Gastrocnemius medialis (tissue), 4 donors: ENCODE measurements at regions not wholly inside any gene's neighbourhood (a gene's known extent, or its start where the extent isn't known, plus 50 kb on each side); places are given as distances from the start of the nearest gene placed in this dataset.

ENCODE experiments used
- ATAC-seq, 2 donors: fragments of 150-250 bp; one replicate each; pipeline ENCODE4 v1.9.1; 2016
- DNase-seq, 2 donors: peaks; one replicate each; pipeline ENCODE4 v3.0.0-alpha.2; 2019
- H3K27ac ChIP-seq, 4 donors: fragments of 200-600 bp; sonication (generic); 1 replicate in 1 of 4; 2 replicates in 3 of 4; pipeline ENCODE4 v1.5.1; 2016 to 2018; ENCODE audit warnings: mild to moderate bottlenecking in 2 of 4, moderate library complexity in 1 of 4
- H3K27me3 ChIP-seq, 3 donors: fragments of 200-600 bp; sonication (generic) in 2 of 3; 1 replicate in 1 of 3; 2 replicates in 2 of 3; pipeline versions ENCODE4 v1.5.1 to v1.6.0; 2016 to 2019; ENCODE audit warnings: mild to moderate bottlenecking in 1 of 3, moderate library complexity in 1 of 3
- H3K36me3 ChIP-seq, 2 donors: fragments of 200-600 bp; sonication (generic) in 1 of 2; one replicate each; pipeline ENCODE4 v1.5.1; 2017 to 2018
- H3K4me1 ChIP-seq, 2 donors: fragments of 200-600 bp; sonication (generic) in 1 of 2; one replicate each; pipeline ENCODE4 v1.5.1; 2016 to 2017; ENCODE audit warnings: mild to moderate bottlenecking in 2 of 2
- H3K4me3 ChIP-seq, 4 donors: fragments of 200-600 bp; sonication (generic) in 3 of 4; 1 replicate in 1 of 4; 2 replicates in 3 of 4; pipeline ENCODE4 v1.5.1; 2016 to 2019; ENCODE audit warnings: mild to moderate bottlenecking in 2 of 4
- H3K9me3 ChIP-seq, 3 donors: fragments of 200-600 bp; sonication (generic) in 2 of 3; 1 replicate in 1 of 3; 2 replicates in 2 of 3; pipeline ENCODE4 v1.5.1; 2016 to 2019
- CTCF ChIP-seq, 5 experiments: fragments of 450-650 bp in 3 of 5; fragments of 200-600 bp in 2 of 5; sonication (generic) in 2 of 5; IDR thresholded peaks in 4 of 5; conservative IDR thresholded peaks in 1 of 5; 1 replicate in 4 of 5; 2 replicates in 1 of 5; pipeline ENCODE4 v1.5.1; 2016 to 2019; ENCODE audit warnings: antibody characterized with exemption in 5 of 5, mild to moderate bottlenecking in 3 of 5, moderate library complexity in 3 of 5
- POLR2A ChIP-seq, 2 donors: fragments of 450-650 bp; IDR thresholded peaks; one replicate each; pipeline ENCODE4 v1.6.1; 2017; ENCODE audit warnings: antibody characterized with exemption in 2 of 2, mild to moderate bottlenecking in 2 of 2, moderate library complexity in 2 of 2
- in situ Hi-C, 4 donors: fragments of 200-750 bp; cut with MboI; loops; one replicate each; pipeline versions ENCODE4 v1.15.0 to v1.8.0; 2017; ENCODE audit warnings: low sequenced_read_pairs in 4 of 4
- intact Hi-C: fragments of 100-400 bp; cut with DNase I; formaldehyde crosslinking; loops from one replicate; pipeline ENCODE4 v1.15.1; 2023; ENCODE audit warnings: low total_unique reads

DNA sequence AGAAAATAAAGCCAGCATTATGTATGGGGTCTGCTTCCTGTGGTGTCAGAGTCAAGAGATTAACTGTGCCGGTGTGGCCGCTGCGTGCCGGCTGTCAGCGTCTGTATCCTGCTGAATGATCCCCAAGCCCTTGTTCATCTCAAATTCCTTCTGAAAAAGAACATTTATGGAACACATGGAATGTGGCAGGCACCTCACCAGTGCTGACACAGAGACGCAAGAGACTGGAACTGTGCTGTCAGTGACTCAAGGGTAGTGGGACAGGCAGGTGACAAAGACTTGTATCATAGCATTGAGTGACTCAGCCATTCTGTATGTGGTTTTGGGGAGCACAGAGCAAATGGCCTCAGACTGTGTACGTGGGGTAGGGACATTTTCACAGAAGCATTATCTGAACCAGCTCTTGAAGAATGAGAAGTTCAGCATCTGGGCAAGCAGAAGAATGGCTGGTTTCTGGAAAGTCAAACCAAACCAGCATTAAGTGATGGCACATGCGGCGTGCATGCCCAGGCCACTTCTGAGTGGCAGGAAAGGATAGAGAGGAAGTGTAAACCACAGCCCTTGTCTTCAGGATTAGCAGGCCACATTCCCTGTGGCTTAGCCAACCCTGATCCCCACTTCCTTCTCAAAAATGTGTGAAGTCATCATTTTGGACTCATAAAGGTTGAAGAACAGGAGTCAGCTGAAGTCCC, 54.0 kb upstream of the IRS2 start:
- Histone ChIP-seq H3K27ac (peak overlapping the region in 1 of 4 donors; percentile 17), H3K4me3 (no peak overlapping the region), H3K27me3 (no peaks in the 10 kb centered on the region), H3K4me1 (peaks cover 0 to 16% of the 10 kb centered on the region in 2 donors), H3K36me3 (no peaks in the 10 kb centered on the region), H3K9me3 (no peaks in the 10 kb centered on the region)
- ATAC-seq (peak; percentile 64 to 71), DNase-seq (no peak)
- TF ChIP-seq POLR2A (IDR thresholded peaks at IDR 0.05) (no peak), CTCF (IDR thresholded peaks at IDR 0.05 in 4 of 5, conservative IDR thresholded peaks at IDR 0.05 in 1 of 5) (no peak)
- intact Hi-C loops = no loop called here
- in situ Hi-C loops = no loop called here

DNA sequence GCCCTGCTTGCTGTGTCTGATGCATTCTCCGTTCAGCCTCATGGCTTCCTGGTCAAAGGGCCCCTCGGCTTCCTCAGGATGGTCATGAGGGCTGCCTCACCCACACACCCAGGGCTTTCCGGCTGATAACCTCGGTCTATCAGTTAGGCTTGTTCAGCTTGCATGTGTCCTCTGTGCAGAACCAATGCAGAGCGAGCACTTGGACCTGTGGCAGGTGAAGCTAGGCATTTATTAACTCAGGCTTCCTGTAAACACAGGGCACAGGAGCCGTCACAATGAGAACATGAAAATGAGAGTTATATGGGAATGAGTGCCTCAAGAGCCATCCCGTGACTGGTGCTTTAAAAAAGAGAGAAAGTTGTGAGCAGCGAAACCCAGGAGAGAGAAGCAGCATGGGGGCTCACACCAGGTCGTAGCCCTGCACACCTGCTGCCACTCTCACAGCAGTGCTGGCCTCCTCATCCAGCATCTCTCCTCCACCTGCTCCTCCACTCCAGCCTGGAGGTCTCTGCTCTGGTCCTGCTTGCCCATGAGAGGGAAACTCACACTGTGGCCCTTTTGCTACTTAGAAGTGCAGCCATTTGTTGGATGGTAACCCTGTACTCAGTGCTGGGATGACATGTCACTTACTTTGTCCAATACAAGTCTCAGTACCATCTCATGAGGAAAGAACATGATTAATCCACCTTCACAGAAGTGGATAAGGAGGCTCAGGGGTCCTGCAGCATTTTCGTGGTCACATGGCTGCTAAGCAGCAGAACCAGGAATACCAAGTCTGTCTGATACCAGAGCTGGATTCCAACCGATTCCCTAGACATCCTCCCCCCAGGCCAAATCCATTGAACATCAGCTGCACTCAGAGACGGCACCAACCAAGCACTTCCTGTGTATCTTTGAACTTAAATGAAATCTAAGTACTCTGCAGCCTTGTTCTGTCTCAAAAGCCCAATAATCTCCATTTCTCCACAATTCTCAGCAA, 50.5 kb upstream of the IRS2 start:
- ATAC-seq = no peak
- intact Hi-C loops = no loop called here
- in situ Hi-C loops = no loop called here

More for the DNA sequence above, 50.5 kb upstream of the IRS2 start:
- Histone ChIP-seq H3K27ac (no peak overlapping the region), H3K9me3 (no peaks in the 10 kb centered on the region), H3K36me3 (no peaks in the 10 kb centered on the region), H3K4me3 (no peak overlapping the region), H3K4me1 (peaks cover 0 to 11% of the 10 kb centered on the region in 2 donors), H3K27me3 (no peaks in the 10 kb centered on the region)
- TF ChIP-seq CTCF (IDR thresholded peaks at IDR 0.05 in 4 of 5, conservative IDR thresholded peaks at IDR 0.05 in 1 of 5) (no peak), POLR2A (IDR thresholded peaks at IDR 0.05) (no peak)
- DNase-seq = no peak
